ENCODE measurements at regions not wholly inside any gene's neighbourhood (a gene's known extent, or its start where the extent isn't known, plus 50 kb on each side); places are given as distances from the start of the nearest gene placed in this dataset. TPM values are rescaled to one million over a fixed set of nuclear protein-coding genes. Genes with fewer than 3 reads are reported as not detected.

Small RNA genes lying in the stretch of these regions (small RNA-seq; reads per million reads assigned to genes)
- gene AC048382.3 (not detected), gene CSPG4P5 (not detected), gene RF00017 (not detected), gene RN7SL417P (not detected)

Measured in fibroblast of villous mesenchyme (primary cell).